DMS153 treated with DMSO at 0.1 percent for 48 hours (cell line): ENCODE measurements at regions not wholly inside any gene's neighbourhood (a gene's known extent, or its start where the extent isn't known, plus 50 kb on each side); places are given as distances from the start of the nearest gene placed in this dataset.

Experiments
- DNase-seq: peaks from one replicate; lab custom pipeline; 2025; ENCODE audit not compliant: unreplicated experiment; lab: John Stamatoyannopoulos, UW

DNA sequence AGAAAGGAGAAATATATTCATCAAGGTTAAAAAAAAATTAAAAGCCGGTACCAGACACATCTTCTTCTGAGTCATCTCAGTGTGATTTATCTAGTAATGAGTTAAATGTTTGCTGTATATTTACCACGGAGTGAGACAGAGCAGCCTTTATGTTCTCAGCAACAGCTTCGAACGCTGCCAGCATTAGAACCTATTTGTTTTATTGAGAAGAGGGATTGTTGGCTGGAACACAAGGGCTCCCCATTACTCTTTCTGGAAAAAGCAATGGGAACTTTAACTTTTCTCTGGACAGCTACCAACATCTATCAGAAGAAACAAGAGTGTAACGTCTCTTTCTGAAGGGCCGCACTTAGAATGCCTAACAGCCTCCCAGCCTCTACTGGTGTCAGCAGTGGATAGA is 105.3 kb upstream of the TAB2 start:
- DNase-seq = no peak

DNA sequence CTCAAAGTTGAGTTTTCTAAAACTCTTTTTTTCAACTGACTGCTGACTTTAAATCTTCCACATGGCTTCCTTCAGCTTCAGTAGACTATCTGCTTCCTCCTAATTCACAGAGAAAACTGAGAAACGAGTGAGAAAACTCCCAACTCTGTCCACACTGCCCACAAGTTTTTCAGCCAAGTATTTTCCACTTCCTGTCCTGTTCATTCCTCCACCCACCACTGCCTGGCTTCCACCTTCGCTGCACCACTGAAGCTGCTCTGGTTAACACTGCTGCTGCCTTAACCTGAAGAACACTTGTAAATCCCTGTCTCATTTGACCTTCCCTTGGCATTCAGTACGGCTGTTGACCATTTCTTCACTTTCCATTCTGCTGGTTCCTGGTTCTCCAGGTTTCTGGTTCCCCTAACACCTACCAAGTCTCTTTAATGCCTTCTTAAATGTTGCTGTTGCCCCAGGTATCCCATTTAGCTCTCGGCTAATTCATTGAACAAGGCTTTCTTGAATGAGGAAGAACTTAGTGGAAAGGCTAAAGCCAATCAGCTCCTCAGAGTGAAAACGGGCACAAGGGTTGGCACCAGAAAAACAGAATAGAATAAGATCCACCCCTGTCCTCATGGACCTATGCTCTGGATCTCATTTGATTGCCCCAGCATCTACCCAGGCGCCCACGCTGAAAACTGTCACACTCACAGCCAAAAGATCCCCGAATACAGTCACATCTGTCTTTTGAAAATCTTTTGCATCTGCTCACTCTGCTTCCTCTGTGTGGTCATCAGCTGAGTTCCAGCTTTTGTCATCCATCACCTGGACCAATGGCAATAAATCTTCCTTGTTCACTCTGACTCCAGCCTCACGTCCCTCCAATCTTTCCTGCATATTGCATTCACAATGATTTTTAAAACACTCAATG is 104.4 kb upstream of the TAB2 start:
- DNase-seq = no peak

DNA sequence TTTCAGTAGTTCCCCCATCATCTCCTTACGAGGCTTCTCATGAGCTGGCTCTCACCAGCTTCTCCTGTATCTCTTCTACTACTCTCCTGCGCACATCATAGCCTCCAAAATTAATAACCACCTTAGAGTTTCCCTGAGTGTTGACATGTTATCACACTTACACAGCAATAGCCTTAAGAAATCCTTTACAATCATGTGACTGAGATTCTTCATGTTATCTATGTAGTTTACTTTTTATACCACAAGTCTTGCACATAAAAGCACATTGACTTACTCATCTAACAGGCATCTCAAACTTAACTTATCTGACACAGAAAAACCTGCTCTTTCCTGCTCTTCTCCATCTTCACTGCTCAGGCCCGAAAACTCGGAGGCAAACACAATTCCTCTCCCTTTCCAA is 103.7 kb upstream of the TAB2 start:
- no peak for DNase-seq

DNA sequence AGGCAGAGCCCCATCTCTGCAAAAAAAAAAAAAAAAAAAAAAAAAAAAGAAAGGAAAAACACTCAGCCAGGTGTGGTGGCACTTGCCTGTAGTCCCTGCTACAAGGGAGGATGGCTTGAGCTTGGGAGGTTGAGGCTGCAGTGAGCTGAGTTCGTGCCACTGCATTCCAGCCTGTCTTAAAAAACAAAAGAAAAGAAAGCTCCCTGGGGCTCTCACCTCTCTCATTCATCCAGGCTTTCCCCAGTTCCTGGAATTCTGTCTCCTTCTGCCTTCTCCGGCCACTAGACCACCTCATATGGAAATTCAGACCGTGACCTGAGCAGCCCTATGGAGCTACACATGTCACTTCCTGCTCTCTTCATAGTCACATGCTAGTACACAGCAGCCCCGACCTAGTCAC is 101.1 kb upstream of the TAB2 start:
- no peak for DNase-seq

DNA sequence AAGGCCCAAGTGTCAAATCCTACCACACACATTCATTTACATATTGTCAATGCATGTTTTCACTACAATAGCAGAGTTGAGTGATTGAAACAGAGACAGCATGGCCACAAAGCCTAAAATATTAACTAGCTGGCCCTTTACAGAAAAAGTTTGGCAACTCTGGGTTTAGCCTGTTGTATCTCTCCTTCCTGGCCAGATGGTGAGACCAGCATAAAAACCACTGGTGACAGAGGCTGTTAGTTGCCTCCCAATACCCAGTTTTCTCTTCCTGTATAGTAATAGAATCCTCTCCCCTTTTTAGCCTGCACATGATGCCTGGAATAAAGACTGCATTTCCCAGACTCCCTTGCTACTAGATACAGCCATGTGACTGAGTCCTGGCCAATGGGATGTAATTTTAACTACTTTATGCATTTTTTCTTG is 100.0 kb upstream of the TAB2 start:
- no peak for DNase-seq

DNA sequence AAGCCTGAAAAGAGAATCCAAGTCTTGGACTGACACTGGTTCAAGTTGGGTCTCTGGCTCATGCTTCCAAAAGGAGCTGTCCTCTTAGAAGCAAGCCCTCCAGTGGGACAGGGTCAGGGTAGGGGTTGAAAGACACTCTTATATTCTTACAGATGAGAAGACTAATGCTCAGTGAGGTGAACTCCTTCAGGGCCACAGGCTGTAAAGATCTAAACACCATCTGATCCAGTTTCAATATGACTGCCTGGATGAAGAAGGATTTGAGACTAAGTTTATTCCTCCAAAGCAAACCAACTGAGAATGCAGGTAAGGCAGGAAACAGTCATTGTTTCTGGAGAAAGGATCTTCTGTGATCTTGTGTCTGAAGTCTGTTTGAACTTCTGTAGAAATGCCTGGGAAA is 99.0 kb upstream of the TAB2 start:
- DNase-seq = no peak

DNA sequence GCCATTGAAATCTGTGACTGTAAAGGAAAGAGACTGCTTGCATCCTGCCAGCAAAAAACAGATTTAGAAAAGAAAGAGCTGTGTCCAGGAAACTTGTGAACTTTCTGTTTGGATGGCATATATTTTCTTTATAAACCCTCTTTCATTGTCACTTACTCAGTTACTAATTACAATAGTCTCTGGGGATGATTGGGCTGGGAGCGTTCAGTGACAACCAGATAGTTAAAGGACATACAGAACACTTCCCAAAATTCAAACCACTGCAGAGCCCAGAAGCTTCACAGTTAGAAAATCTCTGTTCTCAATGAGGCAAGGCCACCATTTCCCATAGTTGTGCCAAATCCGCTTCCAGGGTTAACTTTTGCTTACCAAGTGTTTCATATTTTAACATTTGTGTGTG is 98.6 kb upstream of the TAB2 start:
- DNase-seq = no peak

DNA sequence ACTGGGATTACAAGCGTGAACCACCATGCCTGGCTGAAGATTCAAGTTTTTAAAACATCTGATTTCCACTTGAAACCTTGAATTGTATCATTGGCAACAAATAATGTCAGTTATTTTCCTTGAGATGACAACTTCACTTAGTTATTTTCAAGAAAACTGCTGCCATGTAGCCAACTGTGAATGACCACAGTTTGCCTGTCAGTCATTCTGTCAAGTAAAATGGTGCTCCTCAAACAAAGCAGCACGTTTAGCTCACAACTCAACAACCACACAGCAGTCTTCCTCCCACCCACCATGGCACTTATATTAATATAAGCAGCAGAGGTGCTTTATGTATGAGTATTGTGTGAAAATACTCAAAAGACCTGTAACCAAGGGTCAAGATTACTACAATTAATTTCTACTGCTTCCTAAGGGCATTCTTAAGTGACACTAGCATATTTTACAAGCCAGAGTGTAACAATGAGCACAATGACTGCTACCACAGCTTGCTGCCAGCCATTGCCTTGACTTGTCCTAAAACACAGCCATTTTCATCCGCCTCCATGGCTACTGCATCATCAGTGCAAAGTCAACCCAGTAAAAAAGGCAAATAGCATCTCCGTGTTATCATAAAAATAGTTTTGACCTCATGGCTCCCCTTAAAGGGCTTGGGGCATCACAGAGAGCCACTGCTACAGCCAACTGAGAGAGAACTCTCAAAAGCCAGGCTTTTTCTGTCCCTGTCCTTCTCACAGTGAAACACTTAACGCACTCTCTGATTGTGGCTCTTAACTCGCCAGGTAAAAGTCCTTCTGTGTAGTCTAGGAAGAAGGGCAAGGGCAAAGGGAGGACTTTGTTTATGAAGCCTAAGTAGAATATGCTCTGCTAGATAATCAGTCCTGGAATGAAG is 96.4 kb upstream of the TAB2 start:
- no peak for DNase-seq

DNA sequence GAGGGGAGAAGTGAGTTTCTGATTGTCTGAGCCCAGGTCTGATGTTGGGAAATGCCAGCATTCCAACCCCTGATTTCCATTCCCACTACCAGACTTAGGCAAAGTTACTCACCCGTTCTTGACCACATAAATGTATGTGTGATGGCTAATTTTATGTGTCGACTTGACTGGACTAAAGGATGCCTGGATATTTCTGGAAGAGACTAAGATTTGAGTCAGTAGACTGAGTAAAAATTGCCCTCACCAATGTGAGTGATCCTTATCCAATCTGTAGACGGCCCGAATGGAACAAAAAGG is 95.8 kb upstream of the TAB2 start:
- no peak for DNase-seq

DNA sequence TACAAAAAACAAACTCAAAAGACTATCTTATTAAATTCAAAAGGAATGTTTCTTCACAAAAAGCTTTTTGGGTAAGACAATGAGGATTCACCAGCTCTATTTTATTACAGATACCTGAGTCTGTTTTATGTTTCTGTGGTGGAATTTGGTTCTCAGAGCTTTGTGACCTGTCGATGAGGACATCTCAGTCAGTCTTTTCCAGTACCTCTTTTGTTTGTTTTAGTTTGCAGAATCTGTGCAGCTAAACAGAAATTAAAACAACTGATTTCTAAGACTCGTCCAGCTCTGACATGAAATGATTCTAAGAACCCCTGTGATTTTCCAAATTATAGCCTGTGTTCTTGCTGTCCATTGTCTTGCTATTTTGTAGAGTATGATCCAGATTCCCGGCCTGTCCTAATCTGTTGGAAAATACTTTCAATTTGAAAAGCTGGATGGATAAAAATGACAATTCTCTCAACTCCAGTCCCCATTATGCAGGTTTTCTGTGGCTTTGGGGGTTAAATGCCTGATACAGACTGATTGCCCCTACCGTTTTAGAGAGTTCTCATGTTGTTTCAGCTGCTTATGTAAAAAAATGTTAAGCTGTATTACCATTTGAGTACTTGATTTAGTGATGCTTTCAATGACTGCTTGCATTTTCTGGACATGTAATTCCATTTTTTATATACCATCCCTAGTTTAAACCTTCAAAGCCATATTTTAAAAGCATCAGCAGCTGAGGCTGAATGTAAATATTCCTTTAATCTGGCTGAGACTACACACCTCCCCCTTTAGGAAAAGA is 94.2 kb upstream of the TAB2 start:
- DNase-seq = no peak

DNA sequence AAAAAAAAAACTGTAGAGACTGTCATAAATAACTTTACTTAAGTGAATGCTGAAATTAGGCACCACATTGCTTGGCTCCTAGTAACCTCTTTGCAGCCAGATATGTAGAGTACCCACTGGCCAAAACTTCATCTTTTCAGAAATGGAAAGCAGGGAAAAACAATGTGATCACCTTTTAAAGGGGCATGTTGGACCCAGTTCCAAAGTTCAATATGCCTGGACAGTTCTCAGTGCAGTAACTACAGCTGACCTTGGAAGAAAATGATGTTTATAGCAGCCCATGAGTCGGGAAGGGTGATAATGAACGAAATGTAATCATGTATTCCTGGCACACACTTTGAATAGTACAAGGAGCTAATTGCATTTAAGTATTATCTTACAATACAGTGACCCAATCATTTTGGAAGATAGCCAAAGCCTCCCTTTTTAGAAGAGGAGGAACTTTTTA is 93.6 kb upstream of the TAB2 start:
- DNase-seq = no peak

DNA sequence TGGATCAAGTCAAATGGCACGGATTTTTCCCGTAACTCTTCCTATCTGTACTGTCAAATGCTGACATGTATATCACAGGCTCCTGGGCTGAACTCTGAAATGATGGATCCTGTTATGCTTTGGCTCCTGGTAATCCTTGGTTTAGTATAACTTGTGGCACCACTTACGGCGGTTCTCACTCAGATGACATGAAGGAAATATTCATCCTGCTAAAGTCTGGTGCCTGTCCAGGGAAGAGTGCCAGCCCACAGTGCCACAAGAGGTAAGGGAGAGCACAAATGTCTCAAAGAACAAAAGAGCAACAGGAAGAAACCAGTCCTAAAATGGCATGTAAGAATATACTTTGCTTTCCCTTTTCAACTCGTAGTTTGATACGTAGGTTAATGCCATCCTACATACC is 93.1 kb upstream of the TAB2 start:
- no peak for DNase-seq

DNA sequence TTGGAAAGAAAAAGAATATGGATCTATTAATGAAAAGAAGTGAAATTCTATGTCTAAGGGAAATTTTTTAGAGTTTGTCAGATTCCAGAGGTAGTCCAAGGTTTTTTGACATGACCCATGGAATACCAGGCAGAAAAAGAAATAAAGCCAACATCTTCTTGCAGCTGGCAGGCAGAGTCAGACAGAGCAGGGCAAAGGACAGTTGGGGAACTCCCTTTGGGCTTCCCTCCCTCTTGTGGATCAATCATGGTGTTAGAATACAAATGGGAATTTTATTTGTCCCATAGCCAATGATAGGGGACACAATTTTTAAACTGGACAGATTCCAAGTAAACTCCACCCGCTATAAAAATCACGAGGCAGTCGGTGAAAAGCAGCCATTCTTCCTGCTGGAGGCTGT is 92.1 kb upstream of the TAB2 start:
- no peak for DNase-seq

DNA sequence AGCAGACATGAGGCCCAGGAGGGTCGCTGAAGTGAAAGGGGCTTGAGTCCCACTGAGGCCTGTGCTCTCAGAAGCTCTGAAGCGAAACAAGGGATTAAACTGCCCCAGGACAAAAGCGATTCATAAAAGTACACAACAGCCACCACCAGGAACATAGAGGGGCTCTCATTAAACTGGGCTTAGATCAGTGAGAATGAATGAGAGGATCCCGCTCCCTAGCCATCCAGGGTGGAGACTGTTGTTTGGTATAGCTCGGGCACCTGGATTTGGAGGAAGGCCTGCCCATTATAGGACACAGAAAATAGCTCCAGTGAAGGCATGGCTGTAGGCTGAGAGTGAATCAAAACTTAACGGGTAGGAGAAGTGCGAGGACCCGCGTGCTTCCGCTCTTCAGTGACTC is 91.6 kb upstream of the TAB2 start:
- no peak for DNase-seq

DNA sequence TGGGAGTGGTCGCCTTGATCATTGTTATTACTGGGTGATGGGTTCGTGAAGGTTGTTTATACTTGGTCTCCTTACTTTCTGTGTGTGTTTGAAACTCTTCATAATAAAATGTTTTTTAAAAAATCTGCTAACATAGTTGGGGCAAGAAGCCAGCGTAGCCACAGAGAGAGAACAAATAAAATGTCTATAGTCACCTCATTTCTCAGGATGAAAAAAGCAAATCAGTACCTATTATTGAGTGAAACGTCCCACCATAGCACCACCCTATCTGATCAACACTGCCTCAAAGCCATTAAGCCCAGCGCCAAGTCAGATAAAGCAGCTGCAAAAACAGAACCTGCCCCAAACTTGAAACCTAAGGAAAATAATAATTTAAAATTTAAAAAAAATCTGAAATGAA is 89.7 kb upstream of the TAB2 start:
- DNase-seq = no peak

DNA sequence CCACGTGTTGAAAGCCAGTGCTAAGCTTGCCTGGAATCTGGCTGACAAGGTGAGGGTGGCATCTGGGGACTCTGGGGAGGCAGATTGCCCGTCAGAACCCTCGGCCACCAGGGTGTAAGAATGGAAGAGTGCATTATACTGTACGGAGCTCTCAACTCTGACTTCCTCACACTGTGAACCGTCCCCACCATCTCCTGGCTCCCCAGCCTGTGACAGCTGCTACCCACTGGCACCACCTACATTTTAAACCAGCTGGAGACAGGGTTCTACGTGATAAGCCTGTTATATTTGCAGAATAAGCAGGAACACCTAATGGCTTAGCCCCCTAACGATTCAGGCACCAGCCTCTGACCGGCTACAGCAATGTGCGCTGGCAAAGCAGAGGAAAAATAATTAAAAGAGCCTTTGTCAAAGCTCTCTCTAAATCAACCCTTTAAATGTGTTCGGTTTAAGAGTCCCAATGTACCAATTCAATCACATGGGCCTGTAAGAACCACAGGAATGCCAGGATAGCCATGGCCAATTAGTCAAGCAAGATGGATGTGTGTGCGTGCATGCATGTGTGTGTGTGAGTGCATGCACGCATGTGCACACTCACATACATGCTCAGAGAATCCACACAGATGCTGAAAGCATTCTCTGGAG is 89.1 kb upstream of the TAB2 start:
- DNase-seq = no peak

DNA sequence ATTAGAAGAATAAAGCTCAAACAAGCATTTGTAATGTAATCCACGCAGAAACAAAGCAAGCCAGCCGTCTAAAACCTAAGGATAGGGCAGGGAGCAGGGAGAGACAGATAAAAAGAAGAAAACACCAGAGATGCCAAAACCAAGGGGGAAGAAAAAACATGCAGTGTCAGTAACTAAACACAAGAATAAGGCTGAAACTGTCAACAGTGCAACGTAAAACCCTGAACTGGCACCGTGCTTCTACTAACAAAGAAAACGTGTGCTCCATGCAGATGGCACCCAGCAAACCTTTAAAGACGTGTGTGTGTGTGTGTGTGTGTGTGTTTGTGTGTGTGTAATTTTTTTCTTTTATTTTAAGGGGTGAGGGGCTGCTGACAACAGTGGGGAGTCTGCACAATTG is 88.4 kb upstream of the TAB2 start:
- DNase-seq = no peak

DNA sequence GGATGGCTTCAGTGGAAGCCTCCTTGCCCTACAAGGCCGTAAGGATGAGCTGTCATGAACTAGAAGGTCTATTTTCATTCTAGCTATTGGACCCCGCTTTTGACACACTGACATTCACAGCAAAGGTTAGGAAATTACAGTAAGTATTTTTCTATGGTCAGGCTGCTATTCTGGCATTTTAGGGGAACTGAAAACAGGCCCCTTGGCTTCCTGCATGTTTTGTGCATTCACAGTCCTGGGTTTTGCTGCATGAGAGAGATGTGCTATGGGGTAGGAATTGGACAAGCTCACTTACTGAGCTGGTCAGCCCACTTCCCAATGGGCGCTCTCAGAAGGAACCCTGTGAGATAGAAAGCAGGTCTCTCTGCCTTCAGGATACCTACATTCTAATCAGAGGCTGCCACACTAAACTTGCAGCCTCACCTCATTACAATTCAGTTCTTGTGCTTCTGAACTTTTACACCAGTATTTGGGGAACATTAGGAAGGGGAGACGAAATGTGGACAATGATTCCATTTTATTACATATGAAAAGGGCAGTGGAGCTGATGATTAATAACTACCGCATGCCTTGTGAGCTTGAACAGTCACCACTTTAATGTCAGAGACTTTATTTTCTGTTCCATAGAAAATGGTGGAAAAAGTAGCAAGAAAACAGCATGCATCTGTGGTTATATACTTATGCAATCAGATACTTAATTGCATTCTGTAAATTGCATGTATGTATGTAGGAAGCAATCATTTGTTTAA is 86.6 kb upstream of the TAB2 start:
- no peak for DNase-seq

DNA sequence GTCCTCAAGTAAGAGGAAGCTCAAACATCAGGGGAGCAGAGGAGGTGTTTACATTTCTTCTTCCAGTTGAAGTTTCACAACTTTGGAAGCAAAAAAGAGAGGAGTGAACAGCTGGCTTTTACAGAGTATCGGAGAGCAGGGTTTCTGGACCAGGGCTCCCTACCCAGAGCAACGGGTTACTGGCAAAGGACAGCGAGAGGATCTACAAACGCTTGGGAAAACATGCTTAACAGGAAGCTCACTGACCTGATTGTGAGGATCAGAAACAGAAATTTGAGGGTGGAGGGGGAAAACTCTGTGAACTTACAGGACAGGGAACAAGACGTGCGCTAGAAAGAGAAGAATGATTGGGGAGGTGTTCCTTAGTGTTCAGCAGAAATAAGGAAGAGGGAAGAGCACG is 85.7 kb upstream of the TAB2 start:
- no peak for DNase-seq

DNA sequence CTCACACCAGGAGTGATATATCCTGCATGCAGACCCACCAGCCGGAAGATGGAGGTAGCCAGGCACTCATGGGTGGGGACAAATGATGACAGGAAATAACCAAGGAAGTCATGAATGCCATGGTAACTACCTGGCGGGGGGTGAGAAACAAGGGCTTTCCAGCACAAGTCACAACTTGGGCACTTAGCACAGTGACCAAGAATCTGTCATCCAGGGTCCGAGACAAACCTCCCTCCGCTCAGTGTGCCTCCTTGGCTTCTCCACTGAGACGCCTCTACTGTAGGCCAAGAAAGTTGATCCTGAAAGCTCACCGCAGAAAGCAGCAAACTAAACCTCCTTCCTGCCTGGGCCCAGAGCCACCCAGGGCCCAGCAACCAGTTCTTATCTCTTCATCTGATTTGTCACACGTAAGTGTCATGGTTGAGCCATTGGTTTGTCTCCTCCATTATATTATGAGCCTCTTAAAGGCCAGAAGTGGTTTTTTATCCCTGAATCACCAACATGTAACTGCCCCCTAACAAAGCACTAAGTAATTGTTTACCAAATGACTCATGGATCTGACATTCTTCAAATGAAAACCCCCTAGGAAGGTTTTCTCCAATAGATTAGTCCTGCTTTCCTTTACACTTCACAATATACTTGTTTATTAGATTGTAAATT is 84.3 kb upstream of the TAB2 start:
- DNase-seq = peak; percentile 73
